ENCODE measurements at regions not wholly inside any gene's neighbourhood (a gene's known extent, or its start where the extent isn't known, plus 50 kb on each side); places are given as distances from the start of the nearest gene placed in this dataset.
"Not testable (repeated sequence)": the region's sequence is repeated elsewhere in the genome, so short reads cannot be mapped to it uniquely, and the experiment has no call there.

DNA sequence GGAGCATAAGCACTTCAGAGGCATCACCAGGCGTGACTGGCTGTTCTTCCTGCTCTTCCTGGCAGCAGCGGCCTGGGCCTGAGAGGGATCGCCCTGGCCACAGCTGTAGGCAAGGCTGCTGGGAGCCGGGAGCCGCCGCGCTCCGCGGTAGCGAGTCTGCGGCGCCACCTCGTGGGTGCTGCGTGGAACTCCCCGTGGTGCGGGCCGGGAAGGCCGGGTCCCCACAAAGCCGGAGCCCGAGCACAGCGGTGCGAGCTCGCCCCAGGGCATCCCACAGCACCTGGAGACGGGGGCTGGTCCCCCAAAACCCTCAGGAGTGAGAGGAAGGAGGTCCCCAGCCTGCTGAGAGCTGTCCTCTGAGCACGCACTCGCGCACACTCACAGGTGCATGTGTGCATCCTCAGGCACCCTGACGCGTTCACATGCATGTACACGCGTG, 1546.5 kb downstream of the RPIA start:
- TF ChIP-seq CTCF, POLR2A (IDR thresholded peaks at IDR 0.05): not testable (repeated sequence)

Measured in uterus (tissue), 2 donors.